22Rv1 (cell line): ENCODE measurements at regions not wholly inside any gene's neighbourhood (a gene's known extent, or its start where the extent isn't known, plus 50 kb on each side); places are given as distances from the start of the nearest gene placed in this dataset.

Source experiments
- CTCF ChIP-seq: fragments of 450-650 bp; IDR thresholded peaks from 2 replicates; pipeline ENCODE4 v1.5.1; 2017; ENCODE audit warnings: mild to moderate bottlenecking
- ZFX ChIP-seq: fragments of 450-650 bp; IDR thresholded peaks from 2 replicates; pipeline ENCODE4 v1.6.1; 2017; ENCODE audit warnings: antibody characterized with exemption, borderline replicate concordance

- TF ChIP-seq CTCF (no peak), ZFX (no peak)
Measured at GRCh38 chr2:189951791-189952535, 110.6 kb downstream of the MSTN start.
